ENCODE measurements at regions not wholly inside any gene's neighbourhood (a gene's known extent, or its start where the extent isn't known, plus 50 kb on each side); places are given as distances from the start of the nearest gene placed in this dataset.

GRCh38 chr16:51085271-51085670 is 65.8 kb downstream of the SALL1 start:
- Mint-ChIP-seq H3K4me1 (ENCODE audit: low read depth) (no peaks in the 10 kb centered on the region), H3K27me3 (peaks cover 4% of the 10 kb centered on the region)
- TF ChIP-seq CTCF (IDR thresholded peaks at IDR 0.05), result no peak

GRCh38 chr16:51084074-51084928 is 66.8 kb downstream of the SALL1 start:
- Mint-ChIP-seq H3K4me1 (ENCODE audit: low read depth) (no peaks in the 10 kb centered on the region), H3K27me3 (peaks cover 4% of the 10 kb centered on the region), H3K9me3 (no peaks in the 10 kb centered on the region), H3K36me3 (ENCODE audit: low read depth) (no peaks in the 10 kb centered on the region), H3K4me3 (no peak overlapping the region), H3K27ac (no peak overlapping the region)
- Histone ChIP-seq H3K36me3 (ENCODE audit: insufficient read depth, low read length) (no peaks in the 10 kb centered on the region), H3K4me3 (ENCODE audit: low read length) (no peak overlapping the region), H3K4me1 (ENCODE audit: insufficient read depth, low read length) (no peaks in the 10 kb centered on the region), H3K27me3 (ENCODE audit: control insufficient read depth in 1 of 2, insufficient read depth in 2 of 2, low read length in 2 of 2) (no peaks in the 10 kb centered on the region), H3K9me3 (ENCODE audit: control insufficient read depth in 1 of 2, insufficient read depth in 1 of 2, low read length in 2 of 2) (peaks cover 0 to 5% of the 10 kb centered on the region in 2 experiments), H3K27ac (ENCODE audit: low read depth in 1 of 2, low read length in 2 of 2) (no peak overlapping the region)
- DNase-seq, result no peak
- no peak for TF ChIP-seq CTCF (IDR thresholded peaks at IDR 0.05)
- intact Hi-C loops (cut with DNase I, micrococcal nuclease), result no loop called here
- ChIA-PET CTCF (no interaction called here), POLR2A (no interaction called here)
- no peak for ATAC-seq (ENCODE audit: poor library complexity)

More at GRCh38 chr16:51085271-51085670, 65.8 kb downstream of the SALL1 start:
- Mint-ChIP-seq H3K4me3 (no peak overlapping the region), H3K27ac (no peak overlapping the region), H3K9me3 (no peaks in the 10 kb centered on the region), H3K36me3 (ENCODE audit: low read depth) (no peaks in the 10 kb centered on the region)
- intact Hi-C loops (cut with DNase I, micrococcal nuclease), result no loop called here
- ChIA-PET CTCF (no interaction called here), POLR2A (no interaction called here)
- no peak overlapping the region for H3K27ac ChIP-seq (ENCODE audit: low read depth in 1 of 2, low read length in 2 of 2)
- H3K36me3 ChIP-seq (ENCODE audit: insufficient read depth, low read length), result no peaks in the 10 kb centered on the region
- DNase-seq (no peak), ATAC-seq (ENCODE audit: poor library complexity) (no peak)
- peaks cover 0 to 9% of the 10 kb centered on the region in 2 experiments for H3K9me3 ChIP-seq (ENCODE audit: control insufficient read depth in 1 of 2, insufficient read depth in 1 of 2, low read length in 2 of 2)
- H3K27me3 ChIP-seq (ENCODE audit: control insufficient read depth in 1 of 2, insufficient read depth in 2 of 2, low read length in 2 of 2), result peaks cover 0 to 3% of the 10 kb centered on the region in 2 experiments
- H3K4me1 ChIP-seq (ENCODE audit: insufficient read depth, low read length), result no peaks in the 10 kb centered on the region
- no peak overlapping the region for H3K4me3 ChIP-seq (ENCODE audit: low read length)

GRCh38 chr16:51072591-51072990 is 78.5 kb downstream of the SALL1 start:
- Histone ChIP-seq H3K36me3 (ENCODE audit: insufficient read depth, low read length) (no peaks in the 10 kb centered on the region), H3K4me1 (ENCODE audit: insufficient read depth, low read length) (no peaks in the 10 kb centered on the region), H3K9me3 (ENCODE audit: control insufficient read depth in 1 of 2, insufficient read depth in 1 of 2, low read length in 2 of 2) (no peaks in the 10 kb centered on the region), H3K27me3 (ENCODE audit: control insufficient read depth in 1 of 2, insufficient read depth in 2 of 2, low read length in 2 of 2) (no peaks in the 10 kb centered on the region), H3K27ac (ENCODE audit: low read depth in 1 of 2, low read length in 2 of 2) (no peak overlapping the region), H3K4me3 (ENCODE audit: low read length) (no peak overlapping the region)
- Mint-ChIP-seq H3K4me1 (ENCODE audit: low read depth) (no peaks in the 10 kb centered on the region), H3K4me3 (no peak overlapping the region), H3K9me3 (peaks cover 7% of the 10 kb centered on the region), H3K27me3 (peaks cover 11% of the 10 kb centered on the region), H3K27ac (no peak overlapping the region), H3K36me3 (ENCODE audit: low read depth) (no peaks in the 10 kb centered on the region)
- CTCF ChIA-PET, result no interaction called here
- POLR2A ChIA-PET, result no interaction called here
- intact Hi-C loops (cut with DNase I, micrococcal nuclease), result no loop called here
- TF ChIP-seq CTCF (IDR thresholded peaks at IDR 0.05), result no peak
- DNase-seq (no peak), ATAC-seq (ENCODE audit: poor library complexity) (no peak)
